ENCODE measurements at regions not wholly inside any gene's neighbourhood (a gene's known extent, or its start where the extent isn't known, plus 50 kb on each side); places are given as distances from the start of the nearest gene placed in this dataset.

DNA sequence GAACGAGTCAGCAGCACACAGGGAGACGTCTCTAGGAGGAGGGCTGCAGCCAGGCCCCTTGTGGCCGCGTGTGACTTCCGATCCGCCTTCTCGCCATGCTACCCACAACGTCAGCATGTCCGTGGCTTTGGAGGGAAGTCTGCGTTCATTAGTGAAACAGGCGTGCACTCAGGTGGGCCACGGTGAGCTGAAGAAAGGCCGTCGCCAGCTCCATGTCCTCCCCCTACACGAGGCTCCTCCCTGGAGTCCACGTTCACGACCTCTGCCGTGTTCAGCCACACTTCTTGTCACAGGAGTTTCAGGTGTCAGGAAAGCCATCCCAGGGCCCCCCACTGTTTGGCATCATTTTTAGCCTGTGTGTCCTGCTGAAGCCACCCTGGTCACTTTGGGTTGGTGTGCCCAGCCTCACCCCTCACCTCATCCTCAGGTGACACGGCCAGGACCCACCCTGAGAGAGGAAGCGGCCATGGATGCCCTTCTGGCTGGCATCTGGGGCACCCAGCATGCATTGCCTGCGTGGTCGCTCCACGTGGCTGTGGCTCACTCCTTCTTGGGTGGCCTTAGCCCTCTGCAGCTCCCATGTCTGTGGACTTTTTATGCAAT is 310.6 kb upstream of the SHH start:
- Mint-ChIP-seq H3K36me3 (ENCODE audit: low read depth) (no peaks in the 10 kb centered on the region), H3K4me3 (no peak overlapping the region), H3K9me3 (no peaks in the 10 kb centered on the region), H3K27me3 (no peaks in the 10 kb centered on the region), H3K27ac (no peak overlapping the region), H3K4me1 (no peaks in the 10 kb centered on the region)
- ATAC-seq (ENCODE audit: low read depth): no peak
- intact Hi-C loops (cut with micrococcal nuclease): no loop called here
- ChIA-PET POLR2A (no interaction called here), CTCF (no interaction called here)
- TF ChIP-seq, protein P1, sequence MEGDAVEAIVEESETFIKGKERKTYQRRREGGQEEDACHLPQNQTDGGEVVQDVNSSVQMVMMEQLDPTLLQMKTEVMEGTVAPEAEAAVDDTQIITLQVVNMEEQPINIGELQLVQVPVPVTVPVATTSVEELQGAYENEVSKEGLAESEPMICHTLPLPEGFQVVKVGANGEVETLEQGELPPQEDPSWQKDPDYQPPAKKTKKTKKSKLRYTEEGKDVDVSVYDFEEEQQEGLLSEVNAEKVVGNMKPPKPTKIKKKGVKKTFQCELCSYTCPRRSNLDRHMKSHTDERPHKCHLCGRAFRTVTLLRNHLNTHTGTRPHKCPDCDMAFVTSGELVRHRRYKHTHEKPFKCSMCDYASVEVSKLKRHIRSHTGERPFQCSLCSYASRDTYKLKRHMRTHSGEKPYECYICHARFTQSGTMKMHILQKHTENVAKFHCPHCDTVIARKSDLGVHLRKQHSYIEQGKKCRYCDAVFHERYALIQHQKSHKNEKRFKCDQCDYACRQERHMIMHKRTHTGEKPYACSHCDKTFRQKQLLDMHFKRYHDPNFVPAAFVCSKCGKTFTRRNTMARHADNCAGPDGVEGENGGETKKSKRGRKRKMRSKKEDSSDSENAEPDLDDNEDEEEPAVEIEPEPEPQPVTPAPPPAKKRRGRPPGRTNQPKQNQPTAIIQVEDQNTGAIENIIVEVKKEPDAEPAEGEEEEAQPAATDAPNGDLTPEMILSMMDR (IDR thresholded peaks at IDR 0.05): no peak
- DNase-seq: no peak

DNA sequence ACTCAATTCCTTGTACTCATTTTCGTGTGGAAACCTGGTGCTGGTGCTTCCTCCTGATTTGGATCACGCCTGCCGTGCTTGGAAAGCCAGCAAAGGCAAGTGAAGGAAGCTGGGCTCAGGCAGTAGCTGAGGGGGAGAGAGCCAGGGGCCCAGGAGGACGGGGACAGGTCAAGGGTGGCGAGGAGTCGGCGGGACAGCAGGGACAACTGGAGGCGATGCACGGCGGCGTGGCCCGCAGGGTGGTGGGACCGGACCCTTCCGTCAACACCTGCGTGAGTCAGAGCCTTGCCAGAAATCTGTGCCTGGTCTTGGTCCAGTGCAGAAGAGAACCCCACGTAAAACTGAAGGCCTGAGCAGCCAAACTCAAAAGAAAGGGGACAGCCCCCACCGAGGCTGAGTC is 309.7 kb upstream of the SHH start:
- no peak for DNase-seq
- no peaks in the 10 kb centered on the region for H3K4me1 Mint-ChIP-seq
- H3K27me3 Mint-ChIP-seq: no peaks in the 10 kb centered on the region
- ATAC-seq (ENCODE audit: low read depth): no peak
- intact Hi-C loops (cut with micrococcal nuclease): no loop called here
- TF ChIP-seq, protein P1 (IDR thresholded peaks at IDR 0.05): no peak
- ChIA-PET POLR2A (no interaction called here), CTCF (no interaction called here)
- H3K4me3 Mint-ChIP-seq: no peak overlapping the region
- no peaks in the 10 kb centered on the region for H3K36me3 Mint-ChIP-seq (ENCODE audit: low read depth)
- no peak overlapping the region for H3K27ac Mint-ChIP-seq
- H3K9me3 Mint-ChIP-seq: no peaks in the 10 kb centered on the region

DNA sequence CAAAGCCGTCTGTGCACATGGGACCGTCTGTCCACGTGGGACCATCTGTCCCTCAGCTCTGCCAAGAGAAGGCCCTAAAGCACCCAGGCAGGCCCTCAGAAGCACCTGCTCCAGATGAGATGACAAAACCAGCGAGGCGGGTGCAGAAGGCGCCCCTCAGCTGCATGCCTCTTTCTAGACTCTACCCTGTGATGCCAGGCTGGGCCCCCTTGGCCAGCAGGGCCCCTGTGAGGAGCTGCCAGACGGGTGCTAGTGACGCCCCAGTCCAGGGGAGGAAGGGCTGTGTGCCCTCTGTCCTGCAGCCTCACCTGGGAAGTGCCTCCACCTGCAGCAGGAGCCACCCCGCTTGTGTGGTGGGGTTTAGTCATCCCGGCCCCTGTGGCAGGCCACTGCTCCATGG is 309.2 kb upstream of the SHH start:
- no peaks in the 10 kb centered on the region for H3K36me3 Mint-ChIP-seq (ENCODE audit: low read depth)
- H3K4me3 Mint-ChIP-seq: no peak overlapping the region
- H3K27ac Mint-ChIP-seq: no peak overlapping the region
- no peaks in the 10 kb centered on the region for H3K4me1 Mint-ChIP-seq
- TF ChIP-seq, protein P1 (IDR thresholded peaks at IDR 0.05): no peak
- no peaks in the 10 kb centered on the region for H3K9me3 Mint-ChIP-seq
- no peaks in the 10 kb centered on the region for H3K27me3 Mint-ChIP-seq
- ATAC-seq (ENCODE audit: low read depth) (no peak), DNase-seq (no peak)
- ChIA-PET CTCF (no interaction called here), POLR2A (no interaction called here)
- intact Hi-C loops (cut with micrococcal nuclease): no loop called here

DNA sequence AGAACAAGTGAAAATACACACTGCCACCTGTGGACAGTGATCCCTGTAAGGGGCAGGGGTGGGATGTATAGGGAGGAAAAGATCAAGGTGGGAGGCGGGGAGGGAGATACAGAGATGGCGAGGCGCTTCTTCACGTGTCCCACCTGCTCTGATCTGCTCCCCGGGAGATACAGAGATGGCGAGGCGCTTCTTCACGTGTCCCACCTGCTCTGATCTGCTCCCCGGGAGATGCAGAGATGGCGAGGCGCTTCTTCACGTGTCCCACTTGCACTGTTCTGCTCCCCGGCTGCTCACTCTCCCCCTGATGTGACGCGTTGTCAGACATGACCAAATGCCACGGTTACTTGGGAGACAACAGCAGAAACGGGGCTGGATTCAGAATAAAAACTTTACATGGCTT is 308.3 kb upstream of the SHH start:
- H3K36me3 Mint-ChIP-seq (ENCODE audit: low read depth): no peaks in the 10 kb centered on the region
- ChIA-PET CTCF (no interaction called here), POLR2A (no interaction called here)
- intact Hi-C loops (cut with micrococcal nuclease): no loop called here
- H3K27ac Mint-ChIP-seq: no peak overlapping the region
- no peaks in the 10 kb centered on the region for H3K27me3 Mint-ChIP-seq
- H3K9me3 Mint-ChIP-seq: no peaks in the 10 kb centered on the region
- no peak for ATAC-seq (ENCODE audit: low read depth)
- TF ChIP-seq, protein P1 (IDR thresholded peaks at IDR 0.05): no peak
- H3K4me3 Mint-ChIP-seq: no peak overlapping the region
- DNase-seq: no peak
- H3K4me1 Mint-ChIP-seq: no peaks in the 10 kb centered on the region

DNA sequence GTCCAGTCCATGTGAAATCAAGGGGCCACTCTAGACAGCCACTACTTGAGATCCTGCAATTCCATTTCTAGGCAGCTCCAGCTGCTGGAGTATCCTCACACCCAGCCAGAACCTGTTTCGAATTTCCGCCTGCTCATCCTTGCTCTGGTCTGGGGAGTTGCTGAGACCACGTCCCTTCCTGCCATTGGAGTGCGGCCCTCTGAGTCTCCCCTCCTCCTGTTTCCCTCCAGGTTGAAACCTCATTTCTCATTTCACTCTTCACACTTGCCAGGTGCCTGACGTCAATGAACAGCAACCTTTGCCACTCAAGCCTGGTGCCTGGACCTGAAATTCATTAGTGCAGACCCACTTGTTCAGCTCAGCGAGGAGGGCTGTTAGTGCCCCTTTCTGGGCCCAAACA is 307.5 kb upstream of the SHH start:
- intact Hi-C loops (cut with micrococcal nuclease): no loop called here
- no peak for ATAC-seq (ENCODE audit: low read depth)

More for the DNA sequence above, 307.5 kb upstream of the SHH start:
- no peak overlapping the region for H3K27ac Mint-ChIP-seq
- H3K36me3 Mint-ChIP-seq (ENCODE audit: low read depth): no peaks in the 10 kb centered on the region
- H3K4me3 Mint-ChIP-seq: no peak overlapping the region
- H3K27me3 Mint-ChIP-seq: no peaks in the 10 kb centered on the region
- CTCF ChIA-PET: no interaction called here
- no peaks in the 10 kb centered on the region for H3K4me1 Mint-ChIP-seq
- DNase-seq: no peak
- H3K9me3 Mint-ChIP-seq: no peaks in the 10 kb centered on the region
- POLR2A ChIA-PET: no interaction called here
- TF ChIP-seq, protein P1 (IDR thresholded peaks at IDR 0.05): no peak

Measured in activated B cell treated with CpG ODN at 0.5 μM for 24 hours (primary cell).